Endodermal cell (in vitro differentiated cells): ENCODE measurements at regions not wholly inside any gene's neighbourhood (a gene's known extent, or its start where the extent isn't known, plus 50 kb on each side); places are given as distances from the start of the nearest gene placed in this dataset.
"Not testable (repeated sequence)": the region's sequence is repeated elsewhere in the genome, so short reads cannot be mapped to it uniquely, and the experiment has no call there.

Source experiments
- DNase-seq: peaks from one replicate; pipeline ENCODE4 v3.0.0-alpha.2; 2017
- H3K27ac ChIP-seq: 2 replicates; pipeline ENCODE4 v1.5.1; 2013; ENCODE audit warnings: mild to moderate bottlenecking, low read depth, low read length, moderate library complexity
- H3K27me3 ChIP-seq: 2 replicates; pipeline ENCODE4 v1.6.1; 2013; ENCODE audit warnings: mild to moderate bottlenecking, low read length, moderate library complexity; ENCODE audit not compliant: insufficient read depth, control insufficient read depth, poor library complexity, severe bottlenecking
- H3K36me3 ChIP-seq: 2 replicates; pipeline ENCODE4 v1.7.0; 2013; ENCODE audit warnings: mild to moderate bottlenecking, low read length, moderate library complexity; ENCODE audit not compliant: control insufficient read depth, insufficient read depth
- H3K4me1 ChIP-seq: one replicate; pipeline ENCODE4 v1.7.0; 2013; ENCODE audit warnings: low read length; ENCODE audit not compliant: control insufficient read depth, insufficient read depth
- H3K4me3 ChIP-seq: 2 replicates; pipeline ENCODE4 v1.5.1; 2013; ENCODE audit warnings: mild to moderate bottlenecking, low read length, moderate library complexity
- H3K9ac ChIP-seq: 2 replicates; pipeline ENCODE4 v1.6.1; 2013; ENCODE audit warnings: mild to moderate bottlenecking, low read length, moderate library complexity; ENCODE audit not compliant: poor library complexity, severe bottlenecking; ENCODE audit errors: extremely low read depth
- H3K9me3 ChIP-seq: 2 replicates; pipeline ENCODE4 v1.6.1; 2013; ENCODE audit warnings: mild to moderate bottlenecking, low read length, moderate library complexity; ENCODE audit not compliant: control insufficient read depth
- H3K27ac Mint-ChIP-seq: 2 replicates; pipeline ENCODE4 v1.8.0; 2020; ENCODE audit warnings: mixed read lengths
- H3K27me3 Mint-ChIP-seq: 2 replicates; pipeline ENCODE4 v1.8.0; 2021; ENCODE audit warnings: mild to moderate bottlenecking, mixed read lengths; ENCODE audit not compliant: insufficient read depth
- H3K36me3 Mint-ChIP-seq: 2 replicates; pipeline ENCODE4 v1.8.0; 2020; ENCODE audit warnings: low read depth, mixed read lengths
- H3K4me1 Mint-ChIP-seq: 2 replicates; pipeline ENCODE4 v1.8.0; 2020; ENCODE audit warnings: mixed read lengths
- H3K4me3 Mint-ChIP-seq: 2 replicates; pipeline ENCODE4 v1.8.0; 2020; ENCODE audit warnings: mild to moderate bottlenecking, moderate library complexity, mixed read lengths
- H3K9me3 Mint-ChIP-seq: 2 replicates; pipeline ENCODE4 v1.8.0; 2020; ENCODE audit warnings: mild to moderate bottlenecking, mixed read lengths
- whole genome bisulfite sequencing, 2 experiments: methylation state at CpG; one replicate each; pipeline versions ENCODE4 v1.1.5 to v1.1.7; 2013; ENCODE audit warnings: missing lambda C conversion rate in 2 of 2, mixed read lengths in 1 of 2; ENCODE audit not compliant: insufficient coverage in 1 of 2, insufficient read length in 1 of 2; 5-methylcytosine and 5-hydroxymethylcytosine counted together
- TF ChIP-seq, protein P1 (sequence below): fragments of 200-600 bp; sonication (generic); conservative IDR thresholded peaks from 2 replicates; pipeline ENCODE4 v1.5.0; 2021; ENCODE audit warnings: antibody characterized with exemption, mild to moderate bottlenecking

DNA sequence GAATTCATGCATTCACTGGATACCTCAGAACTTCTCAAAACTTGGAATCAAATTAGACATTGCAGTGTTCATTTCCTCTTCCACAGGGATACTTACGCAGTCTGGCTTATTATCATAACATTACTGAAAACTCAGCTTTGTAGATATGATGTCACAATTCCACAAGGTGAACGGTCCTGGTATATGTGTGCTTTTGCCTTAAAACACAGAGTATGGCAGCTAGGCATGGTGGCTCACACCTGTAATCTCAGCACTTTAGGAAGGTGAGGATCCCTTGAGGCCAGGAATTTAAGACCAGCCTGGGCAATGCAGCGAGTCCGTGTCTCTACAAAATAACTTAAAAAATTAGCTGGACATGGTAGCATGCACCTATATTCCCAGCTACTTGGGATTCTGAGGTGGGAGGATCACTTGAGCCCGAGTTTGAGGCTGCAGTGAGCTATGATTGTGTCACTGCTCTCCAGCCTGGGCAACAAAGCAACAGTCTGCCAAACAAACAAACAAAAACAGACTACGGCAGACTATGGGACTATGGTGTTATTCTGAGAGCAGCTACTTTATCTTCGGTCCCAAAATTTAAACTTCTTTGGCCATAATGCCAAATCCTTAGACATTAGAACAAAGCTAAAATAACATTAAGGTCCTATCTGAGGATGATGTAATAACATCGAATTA lies 1191.9 kb upstream of the SLC39A10 start:
- 80 to 94% methylated on average over 5 to 8 of the region's 8 CpGs for WGBS, 2 experiments
- Histone ChIP-seq H3K9me3 (no peaks in the 10 kb centered on the region), H3K27ac (no peak overlapping the region), H3K4me1 (no peaks in the 10 kb centered on the region), H3K9ac (no peak overlapping the region), H3K36me3 (no peaks in the 10 kb centered on the region), H3K4me3 (no peak overlapping the region), H3K27me3 (no peaks in the 10 kb centered on the region)
- no peak for DNase-seq
- no peak overlapping the region for H3K4me3 Mint-ChIP-seq
- no peak overlapping the region for H3K27ac Mint-ChIP-seq
- H3K36me3 Mint-ChIP-seq: no peaks in the 10 kb centered on the region
- no peaks in the 10 kb centered on the region for H3K27me3 Mint-ChIP-seq
- H3K4me1 Mint-ChIP-seq: no peaks in the 10 kb centered on the region
- TF ChIP-seq, protein P1, sequence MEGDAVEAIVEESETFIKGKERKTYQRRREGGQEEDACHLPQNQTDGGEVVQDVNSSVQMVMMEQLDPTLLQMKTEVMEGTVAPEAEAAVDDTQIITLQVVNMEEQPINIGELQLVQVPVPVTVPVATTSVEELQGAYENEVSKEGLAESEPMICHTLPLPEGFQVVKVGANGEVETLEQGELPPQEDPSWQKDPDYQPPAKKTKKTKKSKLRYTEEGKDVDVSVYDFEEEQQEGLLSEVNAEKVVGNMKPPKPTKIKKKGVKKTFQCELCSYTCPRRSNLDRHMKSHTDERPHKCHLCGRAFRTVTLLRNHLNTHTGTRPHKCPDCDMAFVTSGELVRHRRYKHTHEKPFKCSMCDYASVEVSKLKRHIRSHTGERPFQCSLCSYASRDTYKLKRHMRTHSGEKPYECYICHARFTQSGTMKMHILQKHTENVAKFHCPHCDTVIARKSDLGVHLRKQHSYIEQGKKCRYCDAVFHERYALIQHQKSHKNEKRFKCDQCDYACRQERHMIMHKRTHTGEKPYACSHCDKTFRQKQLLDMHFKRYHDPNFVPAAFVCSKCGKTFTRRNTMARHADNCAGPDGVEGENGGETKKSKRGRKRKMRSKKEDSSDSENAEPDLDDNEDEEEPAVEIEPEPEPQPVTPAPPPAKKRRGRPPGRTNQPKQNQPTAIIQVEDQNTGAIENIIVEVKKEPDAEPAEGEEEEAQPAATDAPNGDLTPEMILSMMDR: no peak
- no peaks in the 10 kb centered on the region for H3K9me3 Mint-ChIP-seq

DNA sequence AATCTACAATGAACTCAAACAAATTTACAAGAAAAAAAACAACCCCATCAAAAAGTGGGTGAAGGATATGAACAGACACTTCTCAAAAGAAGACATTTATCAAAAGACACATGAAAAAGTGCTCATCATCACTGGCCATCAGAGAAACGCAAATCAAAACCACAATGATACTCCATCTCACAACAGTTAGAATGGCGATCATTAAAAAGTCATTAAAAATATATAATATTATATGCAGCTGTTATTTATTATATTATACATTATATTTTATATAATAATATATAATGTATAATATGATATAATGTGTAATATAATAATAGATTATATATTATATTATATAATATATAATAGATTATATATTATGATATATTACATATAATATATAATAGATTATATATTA lies 1194.1 kb upstream of the SLC39A10 start:
- not testable (repeated sequence) for H3K4me3 ChIP-seq, H3K4me1 Mint-ChIP-seq, H3K4me1 ChIP-seq, H3K27ac Mint-ChIP-seq, H3K9me3 ChIP-seq, H3K36me3 Mint-ChIP-seq, H3K27me3 ChIP-seq, DNase-seq, H3K4me3 Mint-ChIP-seq, H3K27ac ChIP-seq, H3K9me3 Mint-ChIP-seq, H3K36me3 ChIP-seq, H3K27me3 Mint-ChIP-seq, H3K9ac ChIP-seq
- no CpG with 5 or more reads among the region's 2 CpGs for WGBS, 2 experiments

DNA sequence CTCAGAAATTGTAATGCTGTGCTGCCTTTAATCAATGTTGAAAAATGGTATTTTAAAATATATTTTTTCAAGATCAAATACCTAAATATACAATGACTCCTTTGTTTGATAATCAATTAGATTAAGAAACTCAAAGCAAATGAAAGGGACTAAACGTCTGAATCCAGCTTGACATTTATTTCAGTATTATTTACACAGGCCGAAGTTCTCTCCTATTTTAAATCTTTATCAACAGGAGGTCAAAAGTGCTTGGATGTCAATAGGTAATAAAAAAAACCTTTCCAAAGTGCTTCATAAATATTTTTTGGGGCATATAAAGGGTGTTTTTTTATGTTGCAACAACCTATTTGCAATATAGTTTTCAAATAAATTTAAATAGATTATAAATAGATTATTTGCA lies 1201.7 kb upstream of the SLC39A10 start:
- Histone ChIP-seq H3K27me3 (no peaks in the 10 kb centered on the region), H3K9ac (no peak overlapping the region), H3K4me3 (no peak overlapping the region), H3K4me1 (no peaks in the 10 kb centered on the region), H3K27ac (no peak overlapping the region), H3K9me3 (no peaks in the 10 kb centered on the region), H3K36me3 (no peaks in the 10 kb centered on the region)
- Mint-ChIP-seq H3K4me1 (no peaks in the 10 kb centered on the region), H3K4me3 (no peak overlapping the region), H3K36me3 (no peaks in the 10 kb centered on the region), H3K9me3 (no peaks in the 10 kb centered on the region), H3K27me3 (no peaks in the 10 kb centered on the region), H3K27ac (no peak overlapping the region)
- 95% methylated on average over 2 of the region's 2 CpGs; no CpG with 5 or more reads in 1 of the 2 experiments for WGBS, 2 experiments
- TF ChIP-seq, protein P1: no peak
- no peak for DNase-seq

DNA sequence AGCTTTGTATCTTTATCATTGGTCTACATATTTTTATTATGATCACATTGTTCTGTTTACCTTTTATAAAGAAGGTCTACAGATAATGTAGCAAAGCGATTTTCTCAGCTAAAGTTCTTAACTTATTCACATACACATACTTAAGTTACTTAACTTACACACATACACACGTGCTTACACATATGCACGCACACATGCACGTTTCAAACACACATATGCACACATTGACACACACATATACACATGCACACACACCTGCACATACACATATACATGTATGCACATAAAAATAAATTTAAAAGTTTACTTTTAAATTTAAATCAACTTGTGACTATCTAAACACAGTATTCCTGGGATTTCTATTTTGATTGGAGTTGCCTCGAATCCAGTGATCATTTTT lies 1204.5 kb upstream of the SLC39A10 start:
- Mint-ChIP-seq H3K9me3 (peaks cover 2% of the 10 kb centered on the region), H3K27me3 (no peaks in the 10 kb centered on the region), H3K27ac (no peak overlapping the region), H3K36me3 (no peaks in the 10 kb centered on the region), H3K4me3 (no peak overlapping the region), H3K4me1 (no peaks in the 10 kb centered on the region)
- WGBS, 2 experiments: 67 to 88% methylated on average over 1 to 4 of the region's 5 CpGs
- Histone ChIP-seq H3K27me3 (no peaks in the 10 kb centered on the region), H3K4me1 (no peaks in the 10 kb centered on the region), H3K27ac (no peak overlapping the region), H3K9ac (no peak overlapping the region), H3K9me3 (no peaks in the 10 kb centered on the region), H3K36me3 (no peaks in the 10 kb centered on the region), H3K4me3 (no peak overlapping the region)
- DNase-seq: no peak
- TF ChIP-seq, protein P1: no peak
